Uterus (tissue), 3 donors: ENCODE measurements at regions not wholly inside any gene's neighbourhood (a gene's known extent, or its start where the extent isn't known, plus 50 kb on each side); places are given as distances from the start of the nearest gene placed in this dataset.
"Not testable (repeated sequence)": the region's sequence is repeated elsewhere in the genome, so short reads cannot be mapped to it uniquely, and the experiment has no call there.

ENCODE experiments used
- DNase-seq, 2 donors: peaks; one replicate each; pipeline ENCODE4 v3.0.0-alpha.2; 2019 to 2020
- H3K27ac ChIP-seq, 2 donors: fragments of 200-600 bp; sonication (generic); 1 replicate in 1 of 2; 2 replicates in 1 of 2; pipeline ENCODE4 v1.5.1; 2016 to 2018
- H3K27me3 ChIP-seq, 2 donors: fragments of 200-600 bp; sonication (generic); one replicate each; pipeline ENCODE4 v1.5.1; 2018 to 2019; ENCODE audit warnings: control low read depth in 1 of 2
- H3K36me3 ChIP-seq, 2 donors: fragments of 200-600 bp; sonication (generic); one replicate each; pipeline ENCODE4 v1.5.1; 2019; ENCODE audit warnings: control low read depth in 1 of 2
- H3K4me1 ChIP-seq, 2 donors: fragments of 200-600 bp; sonication (generic); one replicate each; pipeline ENCODE4 v1.5.1; 2018 to 2019; ENCODE audit warnings: control low read depth in 1 of 2
- H3K4me3 ChIP-seq, 2 donors: fragments of 200-600 bp; sonication (generic); 1 replicate in 1 of 2; 2 replicates in 1 of 2; pipeline ENCODE4 v1.5.1; 2018 to 2019; ENCODE audit warnings: mild to moderate bottlenecking in 1 of 2
- H3K9me3 ChIP-seq, 2 donors: fragments of 200-600 bp; sonication (generic); one replicate each; pipeline ENCODE4 v1.5.1; 2019; ENCODE audit warnings: control low read depth in 1 of 2
- POLR2A ChIP-seq, 2 donors: fragments of 450-650 bp; IDR thresholded peaks; one replicate each; pipeline ENCODE4 v1.6.1; 2016; ENCODE audit warnings: antibody characterized with exemption in 2 of 2, mild to moderate bottlenecking in 1 of 2, moderate library complexity in 1 of 2
- intact Hi-C: fragments of 100-400 bp; cut with DNase I; formaldehyde crosslinking; loops from one replicate; pipeline ENCODE4 v1.15.1; 2023; ENCODE audit warnings: low total_unique reads
- TF ChIP-seq, protein P1 (sequence below), 4 experiments: fragments of 200-600 bp in 2 of 4; fragments of 450-650 bp in 2 of 4; sonication (generic) in 2 of 4; IDR thresholded peaks; one replicate each; pipeline ENCODE4 v1.5.1; 2016 to 2019; ENCODE audit warnings: antibody characterized with exemption in 4 of 4, mild to moderate bottlenecking in 2 of 4, moderate library complexity in 1 of 4
- donor health status: DM: yes; HTN: yes; CAD: no.

DNA sequence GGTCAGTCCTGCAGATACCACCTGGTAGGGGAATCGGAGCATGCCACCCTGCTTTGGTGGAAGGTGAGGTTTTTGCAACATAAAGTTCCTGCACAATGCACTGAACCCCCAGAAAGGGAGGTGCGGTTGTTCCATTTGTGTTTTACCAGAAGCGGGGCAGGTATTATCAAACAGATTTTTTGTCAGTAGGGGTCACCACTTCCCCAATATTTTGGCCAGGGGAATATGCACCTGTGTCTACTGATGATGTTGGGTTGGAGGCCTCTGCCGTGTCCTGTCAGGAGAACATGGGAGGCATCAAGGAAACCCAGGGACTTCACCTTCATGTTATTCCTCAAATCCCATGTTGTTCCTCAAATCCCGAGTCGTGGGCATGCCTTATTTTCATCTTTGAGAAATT, 438.7 kb downstream of the NTRK2 start:
- TF ChIP-seq, protein P1, sequence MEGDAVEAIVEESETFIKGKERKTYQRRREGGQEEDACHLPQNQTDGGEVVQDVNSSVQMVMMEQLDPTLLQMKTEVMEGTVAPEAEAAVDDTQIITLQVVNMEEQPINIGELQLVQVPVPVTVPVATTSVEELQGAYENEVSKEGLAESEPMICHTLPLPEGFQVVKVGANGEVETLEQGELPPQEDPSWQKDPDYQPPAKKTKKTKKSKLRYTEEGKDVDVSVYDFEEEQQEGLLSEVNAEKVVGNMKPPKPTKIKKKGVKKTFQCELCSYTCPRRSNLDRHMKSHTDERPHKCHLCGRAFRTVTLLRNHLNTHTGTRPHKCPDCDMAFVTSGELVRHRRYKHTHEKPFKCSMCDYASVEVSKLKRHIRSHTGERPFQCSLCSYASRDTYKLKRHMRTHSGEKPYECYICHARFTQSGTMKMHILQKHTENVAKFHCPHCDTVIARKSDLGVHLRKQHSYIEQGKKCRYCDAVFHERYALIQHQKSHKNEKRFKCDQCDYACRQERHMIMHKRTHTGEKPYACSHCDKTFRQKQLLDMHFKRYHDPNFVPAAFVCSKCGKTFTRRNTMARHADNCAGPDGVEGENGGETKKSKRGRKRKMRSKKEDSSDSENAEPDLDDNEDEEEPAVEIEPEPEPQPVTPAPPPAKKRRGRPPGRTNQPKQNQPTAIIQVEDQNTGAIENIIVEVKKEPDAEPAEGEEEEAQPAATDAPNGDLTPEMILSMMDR (IDR thresholded peaks at IDR 0.05): no peak
- no peak for TF ChIP-seq POLR2A (IDR thresholded peaks at IDR 0.05)
- H3K4me3 ChIP-seq: no peak overlapping the region
- intact Hi-C loops: no loop called here
- no peaks in the 10 kb centered on the region for H3K27me3 ChIP-seq
- DNase-seq: no peak
- H3K36me3 ChIP-seq: no peaks in the 10 kb centered on the region
- H3K9me3 ChIP-seq: no peaks in the 10 kb centered on the region
- no peak overlapping the region for H3K27ac ChIP-seq
- no peaks in the 10 kb centered on the region for H3K4me1 ChIP-seq

DNA sequence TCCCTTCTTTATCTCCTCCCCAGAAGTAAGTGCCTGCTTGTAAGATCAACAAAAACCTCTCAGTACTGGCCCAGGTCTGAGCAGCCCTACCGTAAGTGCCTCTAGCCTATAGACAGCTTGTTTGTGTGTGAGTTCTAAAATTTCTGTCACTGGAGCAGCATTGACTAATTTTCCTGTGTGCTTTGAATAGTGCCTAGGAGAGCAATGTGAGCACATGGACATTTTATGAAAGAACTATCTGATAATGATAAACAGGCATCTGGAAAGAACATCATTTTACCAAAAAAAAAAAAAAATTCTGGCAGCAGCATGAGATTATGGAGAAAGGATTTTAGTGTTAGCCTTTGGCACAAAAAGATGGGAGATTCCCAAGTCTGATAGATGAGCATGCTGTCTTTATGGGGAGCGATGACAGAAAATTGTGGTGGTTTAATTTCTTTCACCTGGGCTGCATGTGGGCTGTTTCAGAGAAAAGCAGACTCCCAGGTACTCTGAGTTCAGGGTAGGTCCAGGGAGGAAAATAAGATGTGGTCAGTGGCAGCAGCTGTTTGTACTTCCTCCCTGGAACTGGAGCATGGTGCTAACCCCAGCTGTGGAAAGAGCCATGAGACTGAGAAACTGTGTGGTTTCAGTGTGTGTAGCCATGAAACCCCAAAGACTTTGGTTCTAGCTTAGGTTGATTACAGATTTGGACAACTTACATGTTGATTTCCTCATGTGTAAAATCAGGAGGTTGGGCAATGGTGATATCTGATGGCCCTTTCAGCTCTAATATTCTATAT, 419.9 kb downstream of the NTRK2 start:
- Histone ChIP-seq H3K27ac (no peak overlapping the region), H3K27me3 (no peaks in the 10 kb centered on the region), H3K9me3 (no peaks in the 10 kb centered on the region), H3K36me3 (no peaks in the 10 kb centered on the region), H3K4me3 (no peak overlapping the region), H3K4me1 (no peaks in the 10 kb centered on the region)
- intact Hi-C loops: no loop called here
- no peak for DNase-seq
- no peak for TF ChIP-seq POLR2A (IDR thresholded peaks at IDR 0.05)
- TF ChIP-seq, protein P1 (IDR thresholded peaks at IDR 0.05): no peak

DNA sequence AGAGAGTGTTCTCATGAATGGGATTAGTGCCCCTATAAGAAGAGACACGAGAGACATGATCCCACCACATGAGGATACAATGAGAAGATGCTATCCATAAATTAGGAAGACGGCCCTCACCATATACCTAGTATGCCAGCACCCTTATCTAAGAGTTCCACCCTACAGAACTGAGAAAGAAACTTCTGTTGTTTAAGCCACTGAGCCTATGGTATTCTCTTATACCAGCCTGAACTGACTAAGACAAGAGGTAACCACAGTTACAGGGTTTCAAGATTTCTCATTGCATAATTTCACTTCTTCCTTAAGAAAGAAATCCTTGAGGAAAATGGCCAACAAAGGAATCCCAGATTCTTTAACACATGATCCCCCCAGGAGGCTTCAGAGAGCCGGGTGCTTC, 412.4 kb downstream of the NTRK2 start:
- H3K4me3 ChIP-seq: no peak overlapping the region
- no peaks in the 10 kb centered on the region for H3K4me1 ChIP-seq
- no peaks in the 10 kb centered on the region for H3K27me3 ChIP-seq
- no peak for DNase-seq
- no peak overlapping the region for H3K27ac ChIP-seq
- no peak for TF ChIP-seq POLR2A (IDR thresholded peaks at IDR 0.05)
- TF ChIP-seq, protein P1 (IDR thresholded peaks at IDR 0.05): no peak
- no peaks in the 10 kb centered on the region for H3K36me3 ChIP-seq
- intact Hi-C loops: no loop called here
- no peaks in the 10 kb centered on the region for H3K9me3 ChIP-seq

DNA sequence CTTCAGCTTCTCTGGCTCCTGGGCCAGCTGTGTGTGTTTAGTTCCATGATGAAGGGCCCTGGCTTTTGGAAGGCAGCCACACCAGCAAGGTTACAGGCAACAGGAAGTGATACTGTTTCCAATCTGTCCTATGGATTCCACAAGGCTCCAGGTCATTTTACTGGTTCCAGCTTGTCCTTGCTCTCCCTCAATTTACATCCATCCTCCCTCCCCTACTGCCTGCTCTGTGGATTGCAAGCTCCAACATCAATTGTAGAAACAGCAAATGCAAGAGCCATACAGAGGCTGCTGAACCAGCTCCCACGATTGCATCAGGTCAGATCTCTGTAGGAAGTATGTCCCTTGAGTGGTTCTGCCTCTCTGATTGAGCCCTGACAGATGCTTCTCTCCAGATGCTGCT, 409.8 kb downstream of the NTRK2 start:
- H3K27ac ChIP-seq: no peak overlapping the region
- no peaks in the 10 kb centered on the region for H3K4me1 ChIP-seq
- DNase-seq: no peak
- no peaks in the 10 kb centered on the region for H3K9me3 ChIP-seq
- H3K4me3 ChIP-seq: no peak overlapping the region
- H3K36me3 ChIP-seq: no peaks in the 10 kb centered on the region
- no peaks in the 10 kb centered on the region for H3K27me3 ChIP-seq
- TF ChIP-seq POLR2A (IDR thresholded peaks at IDR 0.05): no peak
- TF ChIP-seq, protein P1 (IDR thresholded peaks at IDR 0.05): no peak
- intact Hi-C loops: no loop called here

DNA sequence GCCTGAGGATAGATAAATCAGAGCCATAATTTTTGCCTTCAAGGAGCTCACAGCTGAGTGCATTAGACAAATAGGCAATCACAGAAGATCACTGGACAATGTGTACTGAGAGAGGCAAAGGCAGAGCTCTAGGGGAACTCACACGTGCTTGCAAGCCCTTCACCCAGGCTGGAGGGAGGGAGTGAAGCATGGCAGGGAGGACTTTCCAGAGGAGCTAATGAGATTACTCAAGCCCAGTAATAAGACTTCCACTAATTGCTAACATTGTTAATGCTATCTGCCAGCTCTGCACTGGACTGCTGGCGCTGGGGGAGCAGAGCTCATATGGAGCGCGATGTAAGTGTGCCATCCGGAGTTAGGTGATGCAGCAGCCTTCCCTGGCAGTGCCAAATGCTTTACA, 408.4 kb downstream of the NTRK2 start:
- no peaks in the 10 kb centered on the region for H3K27me3 ChIP-seq
- intact Hi-C loops: no loop called here
- H3K9me3 ChIP-seq: no peaks in the 10 kb centered on the region
- no peak overlapping the region for H3K27ac ChIP-seq
- no peak for TF ChIP-seq POLR2A (IDR thresholded peaks at IDR 0.05)
- TF ChIP-seq, protein P1 (IDR thresholded peaks at IDR 0.05): no peak
- no peaks in the 10 kb centered on the region for H3K36me3 ChIP-seq
- no peaks in the 10 kb centered on the region for H3K4me1 ChIP-seq
- H3K4me3 ChIP-seq: no peak overlapping the region
- DNase-seq: no peak

DNA sequence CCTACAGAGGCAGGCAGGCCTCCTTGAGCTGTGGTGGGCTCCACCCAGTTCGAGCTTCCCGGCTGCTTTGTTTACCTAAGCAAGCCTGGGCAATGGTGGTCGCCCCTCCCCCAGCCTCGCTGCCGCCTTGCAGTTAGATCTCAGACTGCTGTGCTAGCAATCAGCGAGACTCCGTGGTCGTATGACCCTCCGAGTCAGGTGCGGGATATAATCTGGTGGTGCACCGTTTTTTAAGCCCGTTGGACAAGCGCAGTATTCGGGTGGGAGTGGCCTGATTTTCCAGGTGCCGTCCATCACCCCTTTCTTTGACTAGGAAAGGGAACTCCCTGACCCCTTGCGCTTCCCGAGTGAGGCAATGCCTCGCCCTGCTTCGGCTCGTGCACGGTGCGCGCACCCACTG, 407.6 kb downstream of the NTRK2 start:
- intact Hi-C loops, H3K4me1 ChIP-seq, H3K4me3 ChIP-seq, H3K27ac ChIP-seq, H3K36me3 ChIP-seq, H3K27me3 ChIP-seq, DNase-seq, H3K9me3 ChIP-seq: not testable (repeated sequence)
